GM23338 (cell line): ENCODE measurements at regions not wholly inside any gene's neighbourhood (a gene's known extent, or its start where the extent isn't known, plus 50 kb on each side); places are given as distances from the start of the nearest gene placed in this dataset.

Source experiments
- EZH2 ChIP-seq: fragments of 200-600 bp; sonication (generic); IDR thresholded peaks from one replicate; pipeline ENCODE4 v1.8.0; 2017; ENCODE audit warnings: antibody characterized with exemption, mild to moderate bottlenecking, low read depth; ENCODE audit not compliant: unreplicated experiment
- EZH2phosphoT487 ChIP-seq: fragments of 200-600 bp; sonication (generic); IDR thresholded peaks from one replicate; pipeline ENCODE4 v1.8.1; 2018; ENCODE audit warnings: antibody characterized with exemption; ENCODE audit not compliant: unreplicated experiment
- POLR2AphosphoS5 ChIP-seq: IDR thresholded peaks from 2 replicates; pipeline ENCODE4 v1.6.1; 2016; ENCODE audit warnings: antibody characterized with exemption, low read depth
- ZNF114 ChIP-seq: fragments of 250-450 bp; sonication (Bioruptor Pico); IDR thresholded peaks from 2 replicates; pipeline ENCODE4 v1.5.0; 2020; ENCODE audit warnings: mild to moderate bottlenecking, moderate library complexity
- ZNF331 ChIP-seq: fragments of 250-450 bp; sonication (Bioruptor Pico); IDR thresholded peaks from 2 replicates; pipeline ENCODE4 v1.5.0; 2020; ENCODE audit warnings: low read depth, mild to moderate bottlenecking, moderate library complexity
- TF ChIP-seq, protein P1 (sequence below): fragments of 250-450 bp; sonication (Bioruptor Pico); IDR thresholded peaks from 2 replicates; pipeline ENCODE4 v1.5.0; 2020; ENCODE audit warnings: mild to moderate bottlenecking, moderate library complexity
- TF ChIP-seq, protein P2 (sequence below): IDR thresholded peaks from one replicate; pipeline ENCODE4 v1.6.1; 2018; ENCODE audit warnings: antibody characterized with exemption; ENCODE audit not compliant: unreplicated experiment

DNA sequence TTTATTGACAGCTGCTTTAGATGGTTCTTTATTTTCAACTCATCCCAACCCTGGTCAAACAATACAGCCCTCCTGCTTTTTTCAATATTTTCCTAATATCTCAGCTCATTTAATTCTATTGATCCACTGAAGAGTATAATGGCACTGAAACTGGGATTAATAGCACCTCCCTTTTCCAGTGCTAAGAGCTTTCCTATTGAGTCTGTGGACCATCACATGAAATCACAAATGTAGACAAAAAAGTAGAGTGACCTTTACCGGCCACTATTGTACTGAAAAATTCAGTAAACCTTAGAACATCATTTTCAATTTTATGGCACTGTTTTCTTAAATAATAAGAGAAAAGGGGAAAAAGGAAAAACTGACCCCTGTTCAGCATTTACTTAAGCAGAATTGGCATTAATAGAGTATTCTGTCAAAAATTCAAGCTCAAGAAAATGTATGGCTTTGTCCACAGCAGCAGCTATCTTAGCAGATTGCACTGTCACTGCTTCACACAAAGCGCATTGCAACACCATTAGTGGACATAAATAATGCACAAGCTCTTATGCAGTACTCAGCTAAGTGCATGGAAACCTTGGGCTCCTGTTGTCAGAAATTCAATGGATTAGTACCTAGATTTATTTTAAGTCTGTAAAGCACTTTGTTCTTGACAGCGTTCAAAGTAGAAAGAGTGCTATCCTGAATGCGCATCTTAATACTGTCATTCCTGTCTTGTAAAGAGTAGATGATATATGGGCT is 851.0 kb upstream of the KLHL1 start (continued):
- TF ChIP-seq, protein P1, sequence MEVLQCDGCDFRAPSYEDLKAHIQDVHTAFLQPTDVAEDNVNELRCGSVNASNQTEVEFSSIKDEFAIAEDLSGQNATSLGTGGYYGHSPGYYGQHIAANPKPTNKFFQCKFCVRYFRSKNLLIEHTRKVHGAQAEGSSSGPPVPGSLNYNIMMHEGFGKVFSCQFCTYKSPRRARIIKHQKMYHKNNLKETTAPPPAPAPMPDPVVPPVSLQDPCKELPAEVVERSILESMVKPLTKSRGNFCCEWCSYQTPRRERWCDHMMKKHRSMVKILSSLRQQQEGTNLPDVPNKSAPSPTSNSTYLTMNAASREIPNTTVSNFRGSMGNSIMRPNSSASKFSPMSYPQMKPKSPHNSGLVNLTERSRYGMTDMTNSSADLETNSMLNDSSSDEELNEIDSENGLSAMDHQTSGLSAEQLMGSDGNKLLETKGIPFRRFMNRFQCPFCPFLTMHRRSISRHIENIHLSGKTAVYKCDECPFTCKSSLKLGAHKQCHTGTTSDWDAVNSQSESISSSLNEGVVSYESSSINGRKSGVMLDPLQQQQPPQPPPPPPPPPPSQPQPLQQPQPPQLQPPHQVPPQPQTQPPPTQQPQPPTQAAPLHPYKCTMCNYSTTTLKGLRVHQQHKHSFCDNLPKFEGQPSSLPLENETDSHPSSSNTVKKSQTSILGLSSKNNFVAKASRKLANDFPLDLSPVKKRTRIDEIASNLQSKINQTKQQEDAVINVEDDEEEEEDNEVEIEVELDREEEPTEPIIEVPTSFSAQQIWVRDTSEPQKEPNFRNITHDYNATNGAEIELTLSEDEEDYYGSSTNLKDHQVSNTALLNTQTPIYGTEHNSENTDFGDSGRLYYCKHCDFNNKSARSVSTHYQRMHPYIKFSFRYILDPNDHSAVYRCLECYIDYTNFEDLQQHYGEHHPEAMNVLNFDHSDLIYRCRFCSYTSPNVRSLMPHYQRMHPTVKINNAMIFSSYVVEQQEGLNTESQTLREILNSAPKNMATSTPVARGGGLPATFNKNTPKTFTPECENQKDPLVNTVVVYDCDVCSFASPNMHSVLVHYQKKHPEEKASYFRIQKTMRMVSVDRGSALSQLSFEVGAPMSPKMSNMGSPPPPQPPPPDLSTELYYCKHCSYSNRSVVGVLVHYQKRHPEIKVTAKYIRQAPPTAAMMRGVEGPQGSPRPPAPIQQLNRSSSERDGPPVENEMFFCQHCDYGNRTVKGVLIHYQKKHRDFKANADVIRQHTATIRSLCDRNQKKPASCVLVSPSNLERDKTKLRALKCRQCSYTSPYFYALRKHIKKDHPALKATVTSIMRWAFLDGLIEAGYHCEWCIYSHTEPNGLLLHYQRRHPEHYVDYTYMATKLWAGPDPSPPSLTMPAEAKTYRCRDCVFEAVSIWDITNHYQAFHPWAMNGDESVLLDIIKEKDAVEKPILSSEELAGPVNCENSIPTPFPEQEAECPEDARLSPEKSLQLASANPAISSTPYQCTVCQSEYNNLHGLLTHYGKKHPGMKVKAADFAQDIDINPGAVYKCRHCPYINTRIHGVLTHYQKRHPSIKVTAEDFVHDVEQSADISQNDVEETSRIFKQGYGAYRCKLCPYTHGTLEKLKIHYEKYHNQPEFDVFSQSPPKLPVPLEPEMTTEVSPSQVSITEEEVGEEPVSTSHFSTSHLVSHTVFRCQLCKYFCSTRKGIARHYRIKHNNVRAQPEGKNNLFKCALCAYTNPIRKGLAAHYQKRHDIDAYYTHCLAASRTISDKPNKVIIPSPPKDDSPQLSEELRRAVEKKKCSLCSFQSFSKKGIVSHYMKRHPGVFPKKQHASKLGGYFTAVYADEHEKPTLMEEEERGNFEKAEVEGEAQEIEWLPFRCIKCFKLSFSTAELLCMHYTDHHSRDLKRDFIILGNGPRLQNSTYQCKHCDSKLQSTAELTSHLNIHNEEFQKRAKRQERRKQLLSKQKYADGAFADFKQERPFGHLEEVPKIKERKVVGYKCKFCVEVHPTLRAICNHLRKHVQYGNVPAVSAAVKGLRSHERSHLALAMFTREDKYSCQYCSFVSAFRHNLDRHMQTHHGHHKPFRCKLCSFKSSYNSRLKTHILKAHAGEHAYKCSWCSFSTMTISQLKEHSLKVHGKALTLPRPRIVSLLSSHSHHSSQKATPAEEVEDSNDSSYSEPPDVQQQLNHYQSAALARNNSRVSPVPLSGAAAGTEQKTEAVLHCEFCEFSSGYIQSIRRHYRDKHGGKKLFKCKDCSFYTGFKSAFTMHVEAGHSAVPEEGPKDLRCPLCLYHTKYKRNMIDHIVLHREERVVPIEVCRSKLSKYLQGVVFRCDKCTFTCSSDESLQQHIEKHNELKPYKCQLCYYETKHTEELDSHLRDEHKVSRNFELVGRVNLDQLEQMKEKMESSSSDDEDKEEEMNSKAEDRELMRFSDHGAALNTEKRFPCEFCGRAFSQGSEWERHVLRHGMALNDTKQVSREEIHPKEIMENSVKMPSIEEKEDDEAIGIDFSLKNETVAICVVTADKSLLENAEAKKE (CRISPR knock-in tag), result no peak
- TF ChIP-seq ZNF331 (CRISPR knock-in tag), result no peak
- no peak for TF ChIP-seq EZH2phosphoT487
- TF ChIP-seq, protein P2, sequence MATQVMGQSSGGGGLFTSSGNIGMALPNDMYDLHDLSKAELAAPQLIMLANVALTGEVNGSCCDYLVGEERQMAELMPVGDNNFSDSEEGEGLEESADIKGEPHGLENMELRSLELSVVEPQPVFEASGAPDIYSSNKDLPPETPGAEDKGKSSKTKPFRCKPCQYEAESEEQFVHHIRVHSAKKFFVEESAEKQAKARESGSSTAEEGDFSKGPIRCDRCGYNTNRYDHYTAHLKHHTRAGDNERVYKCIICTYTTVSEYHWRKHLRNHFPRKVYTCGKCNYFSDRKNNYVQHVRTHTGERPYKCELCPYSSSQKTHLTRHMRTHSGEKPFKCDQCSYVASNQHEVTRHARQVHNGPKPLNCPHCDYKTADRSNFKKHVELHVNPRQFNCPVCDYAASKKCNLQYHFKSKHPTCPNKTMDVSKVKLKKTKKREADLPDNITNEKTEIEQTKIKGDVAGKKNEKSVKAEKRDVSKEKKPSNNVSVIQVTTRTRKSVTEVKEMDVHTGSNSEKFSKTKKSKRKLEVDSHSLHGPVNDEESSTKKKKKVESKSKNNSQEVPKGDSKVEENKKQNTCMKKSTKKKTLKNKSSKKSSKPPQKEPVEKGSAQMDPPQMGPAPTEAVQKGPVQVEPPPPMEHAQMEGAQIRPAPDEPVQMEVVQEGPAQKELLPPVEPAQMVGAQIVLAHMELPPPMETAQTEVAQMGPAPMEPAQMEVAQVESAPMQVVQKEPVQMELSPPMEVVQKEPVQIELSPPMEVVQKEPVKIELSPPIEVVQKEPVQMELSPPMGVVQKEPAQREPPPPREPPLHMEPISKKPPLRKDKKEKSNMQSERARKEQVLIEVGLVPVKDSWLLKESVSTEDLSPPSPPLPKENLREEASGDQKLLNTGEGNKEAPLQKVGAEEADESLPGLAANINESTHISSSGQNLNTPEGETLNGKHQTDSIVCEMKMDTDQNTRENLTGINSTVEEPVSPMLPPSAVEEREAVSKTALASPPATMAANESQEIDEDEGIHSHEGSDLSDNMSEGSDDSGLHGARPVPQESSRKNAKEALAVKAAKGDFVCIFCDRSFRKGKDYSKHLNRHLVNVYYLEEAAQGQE, result no peak
- no peak for TF ChIP-seq POLR2AphosphoS5
- no peak for TF ChIP-seq ZNF114 (CRISPR knock-in tag)
- TF ChIP-seq EZH2, result no peak
